PC-9 (cell line): ENCODE measurements at regions not wholly inside any gene's neighbourhood (a gene's known extent, or its start where the extent isn't known, plus 50 kb on each side); places are given as distances from the start of the nearest gene placed in this dataset.

Experiments used
- BruUV-seq: library from RNA; stranded (reverse); fragments of 400-500 nt; replicated peaks from 2 replicates; lab custom pipeline; 2021; lab: Mats Ljungman, UMichigan
- CTCF ChIA-PET: fragments of 300-600 bp; sonication (Branson Sonifier 250); formaldehyde crosslinking; loops from one replicate; lab custom pipeline; 2022; ENCODE audit warnings: antibody characterized with exemption; lab: Charles Lee
- POLR2A ChIA-PET: fragments of 300-600 bp; sonication (Branson Sonifier 250); formaldehyde crosslinking; loops from one replicate; lab custom pipeline; 2022; ENCODE audit warnings: antibody characterized with exemption; ENCODE audit not compliant: unreplicated experiment; lab: Charles Lee
- DNase-seq, 2 experiments: peaks; one replicate each; pipeline versions ENCODE4 v3.0.0 to v3.0.0-alpha.2; 2015 to 2022; ENCODE audit warnings: mixed read lengths in 1 of 2
- H2AFZ ChIP-seq: fragments of 200-600 bp; sonication (generic); 2 replicates; pipeline ENCODE4 v1.8.1; 2017; ENCODE audit warnings: antibody characterized with exemption
- H3F3A ChIP-seq: fragments of 200-600 bp; sonication (generic); 2 replicates; pipeline ENCODE4 v1.8.1; 2017; ENCODE audit warnings: antibody characterized with exemption, mild to moderate bottlenecking, low read depth; ENCODE audit not compliant: insufficient read depth
- H3K27ac ChIP-seq: fragments of 200-600 bp; sonication (generic); 2 replicates; pipeline ENCODE4 v1.6.1; 2016; ENCODE audit warnings: mixed run types
- H3K27me3 ChIP-seq: fragments of 200-600 bp; sonication (generic); 2 replicates; pipeline ENCODE4 v1.6.1; 2016; ENCODE audit warnings: low read depth, mixed run types; ENCODE audit not compliant: insufficient read depth
- H3K36me3 ChIP-seq: fragments of 200-600 bp; sonication (generic); 2 replicates; pipeline ENCODE4 v1.6.1; 2016; ENCODE audit warnings: low read depth, mixed run types
- H3K4me1 ChIP-seq: fragments of 200-600 bp; sonication (generic); replicated peaks from 2 replicates; pipeline ENCODE4 v1.6.1; 2016; ENCODE audit warnings: mixed run types; ENCODE audit not compliant: insufficient read depth
- H3K4me2 ChIP-seq: fragments of 200-600 bp; sonication (generic); 2 replicates; pipeline ENCODE4 v1.6.1; 2017; ENCODE audit warnings: mixed run types
- H3K4me3 ChIP-seq: fragments of 200-600 bp; sonication (generic); 2 replicates; pipeline ENCODE4 v1.6.1; 2016; ENCODE audit warnings: mixed run types
- H3K79me2 ChIP-seq: fragments of 200-600 bp; sonication (generic); 2 replicates; pipeline ENCODE4 v1.6.1; 2017; ENCODE audit warnings: low read depth, mixed run types
- H3K9me2 ChIP-seq: fragments of 200-600 bp; sonication (generic); 2 replicates; pipeline ENCODE4 v1.8.1; 2017; ENCODE audit warnings: mild to moderate bottlenecking; ENCODE audit not compliant: insufficient read depth
- H3K9me3 ChIP-seq: fragments of 200-600 bp; sonication (generic); 2 replicates; pipeline ENCODE4 v1.8.1; 2016; ENCODE audit warnings: low read depth; ENCODE audit not compliant: insufficient read depth
- H4K20me1 ChIP-seq: fragments of 200-600 bp; sonication (generic); 2 replicates; pipeline ENCODE4 v1.8.1; 2017; ENCODE audit not compliant: insufficient read depth
- CTCF ChIP-seq: fragments of 200-600 bp; sonication (generic); conservative IDR thresholded peaks from 2 replicates; pipeline ENCODE4 v1.6.1; 2017; ENCODE audit warnings: mixed run types, antibody characterized with exemption, mild to moderate bottlenecking, moderate library complexity
- EZH2 ChIP-seq: fragments of 200-600 bp; sonication (generic); IDR thresholded peaks from 2 replicates; pipeline ENCODE4 v1.8.0; 2017; ENCODE audit warnings: antibody characterized with exemption, low read depth
- intact Hi-C: fragments of 100-400 bp; cut with micrococcal nuclease; formaldehyde crosslinking; loops from one replicate; pipeline ENCODE4 v1.10.0; 2022; ENCODE audit not compliant: unreplicated experiment

- intact Hi-C loops = no loop called here
- DNase-seq = no peak
- Histone ChIP-seq H3K4me3 (no peak overlapping the region), H3K36me3 (no peaks in the 10 kb centered on the region), H3K27ac (no peak overlapping the region), H3K9me2 (no peaks in the 10 kb centered on the region), H3K79me2 (no peaks in the 10 kb centered on the region), H4K20me1 (no peaks in the 10 kb centered on the region), H3K4me2 (no peak overlapping the region), H3K4me1 (no peaks in the 10 kb centered on the region), H3K9me3 (no peaks in the 10 kb centered on the region), H3K27me3 (no peaks in the 10 kb centered on the region), H3F3A (no peaks in the 10 kb centered on the region), H2AFZ (no peak overlapping the region)
- ChIA-PET POLR2A (no interaction called here), CTCF (no interaction called here)
- TF ChIP-seq CTCF (no peak), EZH2 (no peak)
- no TSS peak for BruUV-seq
Measured at GRCh38 chr10:62904281-62904875, 88.2 kb upstream of the EGR2 start.

- H3K4me2 ChIP-seq = no peak overlapping the region
- BruUV-seq = no TSS peak
- no peaks in the 10 kb centered on the region for H3K79me2 ChIP-seq
- CTCF ChIA-PET = no interaction called here
- H3K4me1 ChIP-seq = no peaks in the 10 kb centered on the region
- no peak for DNase-seq
- H3K4me3 ChIP-seq = no peak overlapping the region
- H2AFZ ChIP-seq = no peak overlapping the region
- no peaks in the 10 kb centered on the region for H3K9me3 ChIP-seq
- no peak overlapping the region for H3K27ac ChIP-seq
- H3F3A ChIP-seq = no peaks in the 10 kb centered on the region
- POLR2A ChIA-PET = no interaction called here
- no peaks in the 10 kb centered on the region for H4K20me1 ChIP-seq
- no peak for TF ChIP-seq EZH2
- no peak for TF ChIP-seq CTCF
- intact Hi-C loops = no loop called here
- H3K9me2 ChIP-seq = no peaks in the 10 kb centered on the region
- H3K27me3 ChIP-seq = no peaks in the 10 kb centered on the region
- no peaks in the 10 kb centered on the region for H3K36me3 ChIP-seq
Measured at GRCh38 chr10:62903828-62904227, 87.7 kb upstream of the EGR2 start.

GRCh38 chr10:62900829-62901571 lies 84.8 kb upstream of the EGR2 start:
- Histone ChIP-seq H3K27ac (no peak overlapping the region), H3K4me3 (no peak overlapping the region), H3K4me1 (no peaks in the 10 kb centered on the region), H4K20me1 (no peaks in the 10 kb centered on the region), H3K9me2 (no peaks in the 10 kb centered on the region), H2AFZ (no peak overlapping the region), H3F3A (no peaks in the 10 kb centered on the region), H3K9me3 (no peaks in the 10 kb centered on the region), H3K36me3 (no peaks in the 10 kb centered on the region), H3K4me2 (no peak overlapping the region), H3K27me3 (no peaks in the 10 kb centered on the region), H3K79me2 (no peaks in the 10 kb centered on the region)
- TF ChIP-seq CTCF (no peak), EZH2 (no peak)
- POLR2A ChIA-PET = no interaction called here
- no TSS peak for BruUV-seq
- no peak for DNase-seq
- intact Hi-C loops = no loop called here
- CTCF ChIA-PET = no interaction called here
